ENCODE measurements at regions not wholly inside any gene's neighbourhood (a gene's known extent, or its start where the extent isn't known, plus 50 kb on each side); places are given as distances from the start of the nearest gene placed in this dataset.

- TF ChIP-seq CTCF (conservative IDR thresholded peaks at IDR 0.05; ENCODE audit: low read depth, low read length) (no peak), EZH2 (IDR thresholded peaks at IDR 0.05; ENCODE audit: low read length, unreplicated experiment) (no peak)
These were observed 503.9 kb downstream of the EPHA7 start for GRCh38 chr6:92915466-92915865.

Measured in PC-3 (cell line).